NCI-H2227 (cell line): ENCODE measurements at regions not wholly inside any gene's neighbourhood (a gene's known extent, or its start where the extent isn't known, plus 50 kb on each side); places are given as distances from the start of the nearest gene placed in this dataset.
"Not testable (repeated sequence)": the region's sequence is repeated elsewhere in the genome, so short reads cannot be mapped to it uniquely, and the experiment has no call there.

Experiments used
- DNase-seq: peaks from one replicate; lab custom pipeline; 2025; ENCODE audit not compliant: unreplicated experiment; lab: John Stamatoyannopoulos, UW

DNA sequence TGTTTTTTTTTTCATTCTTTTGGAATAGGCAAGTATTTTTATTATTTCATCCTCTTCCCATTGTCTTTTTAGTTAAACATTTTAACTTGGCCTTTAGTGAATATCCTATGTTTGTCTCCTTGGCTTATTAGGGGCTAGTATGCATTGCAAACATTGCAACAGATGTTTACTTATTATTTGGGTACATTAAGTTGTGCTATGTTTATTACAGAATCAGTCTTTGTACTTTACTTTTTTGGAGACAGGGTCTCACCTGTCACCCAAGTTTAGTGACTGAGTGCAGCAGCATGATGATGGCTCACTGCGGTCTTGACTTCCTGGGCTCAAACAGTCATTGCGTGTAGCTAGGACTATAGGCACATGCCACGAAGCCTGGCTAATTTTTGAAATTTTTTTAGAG lies 51.1 kb upstream of the NUDT6 start:
- DNase-seq: no peak

DNA sequence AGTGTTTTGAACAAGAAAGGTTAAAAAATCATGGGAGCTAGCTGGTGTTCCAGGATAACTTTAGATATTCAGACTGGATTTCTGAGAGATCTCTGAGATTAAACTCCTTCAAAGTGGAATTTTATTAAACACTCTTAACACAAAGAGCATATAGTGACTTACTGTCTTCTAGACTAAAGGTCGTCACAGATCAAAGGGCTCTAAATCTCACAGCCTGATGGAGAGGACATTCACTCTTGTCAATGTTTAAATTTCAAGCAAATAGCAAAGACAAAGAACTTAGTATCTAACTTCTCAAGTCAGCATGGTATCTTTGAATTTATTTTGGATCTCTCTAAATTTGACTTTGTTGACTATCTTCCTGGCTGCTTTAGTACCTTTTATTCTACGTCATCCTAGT lies 53.7 kb upstream of the NUDT6 start:
- DNase-seq: no peak

DNA sequence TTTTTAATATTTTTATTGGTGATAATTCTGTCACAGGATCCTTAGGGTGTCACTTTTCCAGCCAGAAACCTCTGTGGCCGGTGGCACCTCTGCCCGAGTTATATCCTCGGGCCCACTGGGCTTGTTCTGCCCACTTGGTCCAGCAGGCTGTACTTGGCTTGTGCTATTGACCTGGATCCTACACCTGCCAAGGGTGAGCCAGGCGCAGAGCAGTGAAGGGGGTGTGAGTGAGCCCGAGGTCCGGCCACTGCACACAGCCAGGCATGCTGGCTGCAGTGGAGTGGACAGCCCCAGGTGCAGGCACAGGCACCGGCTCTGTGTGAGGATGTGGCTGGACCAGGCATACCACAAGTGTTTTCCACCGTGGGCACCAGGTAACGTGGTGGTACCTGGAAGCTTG lies 54.7 kb upstream of the NUDT6 start:
- no peak for DNase-seq

- no peak for DNase-seq
These were observed 55.7 kb upstream of the NUDT6 start for GRCh38 chr4:122978109-122978508.

GRCh38 chr4:122978789-122979188 lies 56.4 kb upstream of the NUDT6 start:
- DNase-seq: no peak

DNA sequence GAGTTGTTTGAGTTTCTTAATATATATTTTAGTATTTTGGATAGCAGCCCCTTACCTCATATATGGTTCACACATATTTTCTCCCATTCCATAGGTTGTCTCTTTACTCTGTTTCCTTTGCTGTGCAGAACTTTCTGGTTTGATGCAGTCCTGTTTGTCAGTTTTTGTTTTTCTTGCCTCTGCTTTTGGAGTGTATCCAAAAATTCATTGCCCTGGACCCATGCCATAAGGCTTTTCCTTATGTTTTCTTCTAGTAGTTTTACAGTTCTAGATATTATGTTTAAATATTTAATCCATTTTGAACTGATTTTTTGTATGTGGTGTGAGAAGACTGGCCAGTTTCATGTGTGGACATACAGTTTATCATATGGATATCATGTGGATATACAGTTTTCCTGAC lies 58.5 kb upstream of the NUDT6 start:
- no peak for DNase-seq

GRCh38 chr4:122988696-122989095 lies 66.3 kb upstream of the NUDT6 start:
- no peak for DNase-seq

DNA sequence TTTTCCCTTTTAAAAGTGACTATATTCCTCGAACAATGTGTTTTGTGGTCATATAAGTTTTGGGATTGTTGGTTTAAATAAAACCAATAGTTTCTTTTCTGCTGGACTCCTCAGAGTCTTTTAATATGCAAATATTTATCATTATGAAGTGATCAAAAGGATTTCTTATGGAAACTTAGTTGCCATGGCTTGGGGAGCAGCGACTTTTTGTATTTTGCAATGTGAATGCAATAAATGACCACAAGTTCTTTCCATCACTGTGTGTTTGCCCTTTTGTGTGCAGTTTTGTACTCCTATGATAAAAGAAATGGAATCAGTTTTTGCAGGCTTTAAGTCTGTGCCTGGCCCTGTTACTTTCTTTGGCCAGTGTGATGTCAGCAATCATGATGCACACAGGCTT lies 68.5 kb upstream of the NUDT6 start:
- DNase-seq: no peak

- no peak for DNase-seq
These were observed 69.7 kb upstream of the NUDT6 start for GRCh38 chr4:122992057-122992456.

- no peak for DNase-seq
These were observed 70.2 kb upstream of the NUDT6 start for GRCh38 chr4:122992641-122993040.

DNA sequence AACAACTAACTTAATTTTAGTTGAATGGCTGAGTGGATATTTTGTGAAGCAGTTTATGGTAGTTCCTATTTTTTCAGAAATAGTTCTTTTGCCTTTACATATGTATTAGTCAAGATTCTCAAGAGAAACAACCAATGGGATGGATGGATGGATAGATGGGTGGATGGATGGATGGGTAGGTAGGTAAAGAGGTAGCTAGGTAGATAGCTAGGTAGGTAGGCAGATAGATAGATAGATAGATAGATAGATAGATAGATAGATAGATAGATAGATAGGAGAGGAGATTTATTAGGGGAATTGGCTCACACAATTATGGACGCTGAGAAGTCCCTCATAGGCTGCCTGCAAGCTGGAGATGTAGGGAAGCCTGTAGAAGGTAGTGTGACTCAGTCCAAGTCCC lies 74.0 kb upstream of the NUDT6 start:
- DNase-seq: no peak

GRCh38 chr4:122997463-122998101 lies 75.2 kb upstream of the NUDT6 start:
- no peak for DNase-seq

- not testable (repeated sequence) for DNase-seq
These were observed 81.7 kb upstream of the NUDT6 start for GRCh38 chr4:123004079-123004478.

DNA sequence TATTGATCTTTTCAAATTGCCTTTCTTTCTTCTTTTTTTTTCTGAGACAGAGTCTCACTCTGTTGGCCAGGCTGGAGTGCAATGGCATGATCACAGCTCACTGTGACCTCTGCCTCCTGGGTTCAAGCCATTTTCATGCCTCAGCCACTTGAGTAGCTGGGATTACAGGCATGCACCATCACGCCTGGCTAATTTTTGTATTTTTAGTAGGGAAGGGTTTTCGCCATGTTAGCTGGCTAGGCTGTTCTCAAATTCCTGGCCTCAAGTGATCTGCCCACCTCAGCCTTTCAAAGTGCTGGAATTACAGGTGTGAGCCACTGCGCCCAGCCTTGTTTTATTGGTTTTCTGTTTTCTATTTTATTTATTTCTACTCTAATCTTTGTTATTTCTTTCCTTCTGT lies 82.7 kb upstream of the NUDT6 start:
- DNase-seq: not testable (repeated sequence)

DNA sequence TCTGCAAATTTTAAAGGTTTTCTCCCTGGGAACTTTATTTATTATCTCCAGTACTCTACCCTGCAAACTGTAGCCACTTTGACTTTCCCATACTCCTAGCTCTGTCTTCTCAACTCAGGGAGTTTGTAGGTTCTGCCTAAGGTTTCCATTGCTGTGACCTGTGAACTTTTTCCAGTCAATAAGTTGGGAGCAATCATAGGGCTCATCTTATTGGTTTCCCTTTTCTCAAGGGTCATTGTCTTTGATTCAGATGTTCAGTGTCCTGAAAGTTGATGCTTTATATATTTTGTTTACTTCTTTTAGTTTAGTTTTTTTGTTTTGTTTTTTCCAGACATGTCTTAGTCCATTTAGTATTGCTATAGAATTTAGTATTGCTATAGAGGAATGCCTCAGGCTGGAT lies 85.3 kb upstream of the NUDT6 start:
- DNase-seq: no peak

DNA sequence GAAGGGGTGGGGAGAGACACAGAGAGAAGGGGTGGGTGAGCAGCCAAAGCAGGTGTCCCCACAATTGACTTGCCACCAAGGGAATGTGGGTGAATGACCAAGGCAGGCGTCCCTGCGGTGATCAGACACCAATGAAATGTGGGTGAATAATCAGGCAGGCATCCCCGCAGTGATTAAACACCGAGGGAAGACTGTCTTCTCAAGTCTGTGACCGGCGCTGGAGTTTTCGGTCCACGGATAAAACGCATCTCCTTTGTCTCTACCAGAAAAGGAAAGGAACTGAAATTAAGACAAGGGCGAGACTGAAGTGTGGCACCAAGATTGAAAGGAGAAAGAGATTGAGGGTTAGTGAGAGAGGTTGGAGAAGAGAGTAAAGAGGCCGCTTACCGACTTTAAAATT lies 90.0 kb upstream of the NUDT6 start:
- DNase-seq: not testable (repeated sequence)

GRCh38 chr4:123014038-123014437 lies 91.6 kb upstream of the NUDT6 start:
- no peak for DNase-seq

DNA sequence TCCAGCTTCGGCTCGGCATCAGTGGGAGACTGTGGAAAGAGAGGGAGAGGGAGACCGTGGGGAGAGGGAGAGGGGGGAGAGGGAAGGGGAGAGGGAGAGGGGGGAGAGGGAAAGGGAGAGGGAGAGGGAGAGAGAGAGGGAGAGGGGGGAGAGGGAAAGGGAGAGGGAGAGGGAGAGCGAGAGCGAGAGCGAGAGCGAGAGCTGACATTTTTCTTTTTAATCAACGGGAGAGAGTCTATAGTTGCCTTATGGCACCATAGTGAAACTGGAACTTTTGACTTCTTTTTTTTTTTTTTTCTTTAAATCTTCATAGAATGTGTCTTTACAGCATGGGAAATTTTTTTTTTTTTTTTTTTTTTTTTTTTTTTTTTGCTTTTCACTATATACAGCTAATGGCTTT lies 94.7 kb upstream of the NUDT6 start:
- DNase-seq: no peak

GRCh38 chr4:123017636-123018395 lies 95.4 kb upstream of the NUDT6 start:
- DNase-seq: no peak

GRCh38 chr4:123018396-123018775 lies 96.0 kb upstream of the NUDT6 start:
- no peak for DNase-seq

- no peak for DNase-seq
These were observed 97.9 kb upstream of the NUDT6 start for GRCh38 chr4:123020285-123020684.

- DNase-seq: no peak
These were observed 101.2 kb upstream of the NUDT6 start for GRCh38 chr4:123023647-123024046.

DNA sequence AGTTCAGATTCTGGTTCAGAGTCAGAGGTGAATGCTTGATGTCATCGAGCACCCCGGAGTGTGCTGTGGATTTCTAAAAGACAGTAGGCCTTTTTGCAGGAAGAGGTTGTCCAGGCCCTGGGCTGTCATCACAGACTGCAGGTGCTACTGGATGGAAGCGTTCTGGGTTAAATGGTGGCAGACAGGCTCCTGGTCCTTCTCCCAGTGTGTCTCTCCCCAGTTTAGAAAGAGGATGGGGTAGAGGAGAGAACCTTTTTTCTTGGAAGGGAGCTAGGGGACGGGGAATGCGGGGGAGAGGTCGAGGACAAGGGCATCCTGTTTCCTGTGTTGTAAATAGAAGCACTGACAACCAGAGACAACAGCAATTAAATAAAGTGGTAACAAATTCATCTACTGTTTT lies 102.3 kb upstream of the NUDT6 start:
- DNase-seq: no peak
